Astrocyte (in vitro differentiated cells and primary cell): ENCODE measurements at regions not wholly inside any gene's neighbourhood (a gene's known extent, or its start where the extent isn't known, plus 50 kb on each side); places are given as distances from the start of the nearest gene placed in this dataset.

Source experiments
- DNase-seq: peaks from one replicate; pipeline ENCODE4 v3.0.0-alpha.2; 2010; ENCODE audit warnings: low read depth
- FAIRE-seq: peaks from 2 replicates; lab custom pipeline; 2011; peaks lifted over from hg19 to GRCh38; lab: Jason Lieb, UNC
- H2AFZ ChIP-seq: 2 replicates; pipeline ENCODE4 v1.6.0; 2012; ENCODE audit warnings: low read depth, low read length, inconsistent platforms
- H3K27ac ChIP-seq: 2 replicates; pipeline ENCODE4 v1.5.1; 2011; ENCODE audit warnings: low read depth, low read length, inconsistent platforms
- H3K27me3 ChIP-seq: 2 replicates; pipeline ENCODE4 v1.6.0; 2011; ENCODE audit warnings: low read length, inconsistent platforms; ENCODE audit not compliant: insufficient read depth
- H3K36me3 ChIP-seq: 2 replicates; pipeline ENCODE4 v1.5.1; 2011; ENCODE audit warnings: low read length, inconsistent platforms; ENCODE audit not compliant: insufficient read depth
- H3K4me1 ChIP-seq: 2 replicates; pipeline ENCODE4 v1.5.1; 2011; ENCODE audit warnings: low read length, inconsistent platforms; ENCODE audit not compliant: insufficient read depth
- H3K4me2 ChIP-seq: 2 replicates; pipeline ENCODE4 v1.6.0; 2012; ENCODE audit warnings: low read length, inconsistent platforms
- H3K4me3 ChIP-seq: 2 replicates; pipeline ENCODE4 v1.5.1; 2011; ENCODE audit warnings: low read depth, mild to moderate bottlenecking, low read length, inconsistent platforms; ENCODE audit not compliant: insufficient read depth
- H3K79me2 ChIP-seq: 2 replicates; pipeline ENCODE4 v1.6.0; 2012; ENCODE audit warnings: mild to moderate bottlenecking, low read length, inconsistent platforms; ENCODE audit not compliant: insufficient read depth
- H3K9ac ChIP-seq: 2 replicates; pipeline ENCODE4 v1.6.0; 2012; ENCODE audit warnings: mild to moderate bottlenecking, low read length, inconsistent platforms
- H3K9me3 ChIP-seq: 2 replicates; pipeline ENCODE4 v1.5.1; 2012; ENCODE audit warnings: low read depth, mild to moderate bottlenecking, low read length, inconsistent platforms; ENCODE audit not compliant: insufficient read depth
- H4K20me1 ChIP-seq: 2 replicates; pipeline ENCODE4 v1.6.0; 2012; ENCODE audit warnings: low read length, inconsistent platforms; ENCODE audit not compliant: insufficient read depth
- H3K27ac Mint-ChIP-seq: one replicate; pipeline ENCODE4 v1.8.0; 2021; ENCODE audit warnings: mild to moderate bottlenecking, mixed read lengths; ENCODE audit not compliant: unreplicated experiment
- H3K27me3 Mint-ChIP-seq: one replicate; pipeline ENCODE4 v1.8.0; 2021; ENCODE audit warnings: low read depth, mixed read lengths; ENCODE audit not compliant: unreplicated experiment
- H3K36me3 Mint-ChIP-seq: one replicate; pipeline ENCODE4 v1.8.0; 2021; ENCODE audit warnings: low read depth, mixed read lengths; ENCODE audit not compliant: unreplicated experiment
- H3K4me1 Mint-ChIP-seq: one replicate; pipeline ENCODE4 v1.8.0; 2021; ENCODE audit warnings: low read depth, mixed read lengths; ENCODE audit not compliant: unreplicated experiment
- H3K4me3 Mint-ChIP-seq: one replicate; pipeline ENCODE4 v1.8.0; 2021; ENCODE audit warnings: mild to moderate bottlenecking, moderate library complexity, mixed read lengths; ENCODE audit not compliant: unreplicated experiment
- H3K9me3 Mint-ChIP-seq: one replicate; pipeline ENCODE4 v1.8.0; 2021; ENCODE audit warnings: mild to moderate bottlenecking, mixed read lengths; ENCODE audit not compliant: unreplicated experiment
- EZH2 ChIP-seq: IDR thresholded peaks from 2 replicates; pipeline ENCODE4 v1.6.1; 2012; ENCODE audit warnings: mild to moderate bottlenecking, low read length, inconsistent platforms; ENCODE audit not compliant: insufficient read depth
- TF ChIP-seq, protein P1 (sequence below): IDR thresholded peaks from 2 replicates; pipeline ENCODE4 v1.5.1; 2011; ENCODE audit warnings: low read depth, mild to moderate bottlenecking, inconsistent platforms, low read length, moderate library complexity; ENCODE audit not compliant: insufficient read depth

DNA sequence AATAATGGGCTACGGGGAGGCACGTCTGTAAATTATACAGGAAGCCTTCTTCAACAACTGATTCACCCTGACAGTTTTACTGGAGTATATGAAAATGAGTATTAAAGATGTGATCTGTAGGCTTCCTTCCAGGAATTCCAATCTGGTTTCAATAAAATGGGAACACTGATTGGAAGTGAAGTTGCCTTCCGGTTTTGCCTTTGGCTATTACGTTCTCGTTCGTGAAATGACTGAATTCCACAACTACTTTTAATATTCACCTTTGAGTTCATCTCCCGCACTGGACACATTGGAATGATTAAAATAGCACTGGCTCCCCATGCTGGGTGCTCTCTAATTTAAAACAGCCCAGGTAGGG, 350.1 kb upstream of the MKI67 start:
- Mint-ChIP-seq H3K27me3 (peaks cover 21% of the 10 kb centered on the region), H3K4me1 (no peaks in the 10 kb centered on the region), H3K36me3 (no peaks in the 10 kb centered on the region), H3K4me3 (no peak overlapping the region), H3K27ac (no peak overlapping the region), H3K9me3 (peaks cover 4% of the 10 kb centered on the region)
- no peaks in the 10 kb centered on the region for H3K79me2 ChIP-seq
- no peaks in the 10 kb centered on the region for H3K4me1 ChIP-seq
- no peak overlapping the region for H3K9ac ChIP-seq
- TF ChIP-seq, protein P1, sequence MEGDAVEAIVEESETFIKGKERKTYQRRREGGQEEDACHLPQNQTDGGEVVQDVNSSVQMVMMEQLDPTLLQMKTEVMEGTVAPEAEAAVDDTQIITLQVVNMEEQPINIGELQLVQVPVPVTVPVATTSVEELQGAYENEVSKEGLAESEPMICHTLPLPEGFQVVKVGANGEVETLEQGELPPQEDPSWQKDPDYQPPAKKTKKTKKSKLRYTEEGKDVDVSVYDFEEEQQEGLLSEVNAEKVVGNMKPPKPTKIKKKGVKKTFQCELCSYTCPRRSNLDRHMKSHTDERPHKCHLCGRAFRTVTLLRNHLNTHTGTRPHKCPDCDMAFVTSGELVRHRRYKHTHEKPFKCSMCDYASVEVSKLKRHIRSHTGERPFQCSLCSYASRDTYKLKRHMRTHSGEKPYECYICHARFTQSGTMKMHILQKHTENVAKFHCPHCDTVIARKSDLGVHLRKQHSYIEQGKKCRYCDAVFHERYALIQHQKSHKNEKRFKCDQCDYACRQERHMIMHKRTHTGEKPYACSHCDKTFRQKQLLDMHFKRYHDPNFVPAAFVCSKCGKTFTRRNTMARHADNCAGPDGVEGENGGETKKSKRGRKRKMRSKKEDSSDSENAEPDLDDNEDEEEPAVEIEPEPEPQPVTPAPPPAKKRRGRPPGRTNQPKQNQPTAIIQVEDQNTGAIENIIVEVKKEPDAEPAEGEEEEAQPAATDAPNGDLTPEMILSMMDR: no peak
- no peak for TF ChIP-seq EZH2
- DNase-seq (no peak), FAIRE-seq (no peak)
- H3K27me3 ChIP-seq: no peaks in the 10 kb centered on the region
- H4K20me1 ChIP-seq: no peaks in the 10 kb centered on the region
- H3K9me3 ChIP-seq: peaks cover 3% of the 10 kb centered on the region
- no peak overlapping the region for H3K4me2 ChIP-seq
- no peak overlapping the region for H2AFZ ChIP-seq
- H3K36me3 ChIP-seq: no peaks in the 10 kb centered on the region
- no peak overlapping the region for H3K4me3 ChIP-seq
- no peak overlapping the region for H3K27ac ChIP-seq

DNA sequence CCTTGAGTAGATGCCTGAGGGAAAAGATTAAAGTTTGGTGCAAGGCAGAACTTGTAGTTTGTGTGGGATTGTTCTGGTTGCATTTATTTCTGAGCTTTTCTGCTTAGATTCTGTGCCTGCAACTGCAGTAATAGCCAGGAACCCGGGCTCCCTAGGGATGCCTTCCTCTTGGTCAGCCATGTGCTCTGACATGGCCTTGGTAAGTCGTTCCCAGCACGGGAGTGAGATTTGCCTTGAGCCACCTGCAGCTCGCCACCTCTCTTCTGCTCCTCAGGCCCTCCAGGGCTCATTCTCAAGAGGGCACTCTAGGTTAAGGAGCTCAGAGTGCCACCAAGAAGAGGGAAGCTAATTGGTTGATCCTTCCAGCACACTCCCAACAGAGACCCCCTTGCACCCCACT, 350.6 kb upstream of the MKI67 start:
- Histone ChIP-seq H3K27me3 (no peaks in the 10 kb centered on the region), H3K9ac (no peak overlapping the region), H3K4me1 (no peaks in the 10 kb centered on the region), H3K27ac (no peak overlapping the region), H3K79me2 (no peaks in the 10 kb centered on the region), H3K4me2 (no peak overlapping the region), H4K20me1 (no peaks in the 10 kb centered on the region), H2AFZ (no peak overlapping the region), H3K36me3 (no peaks in the 10 kb centered on the region), H3K4me3 (no peak overlapping the region), H3K9me3 (no peaks in the 10 kb centered on the region)
- peaks cover 4% of the 10 kb centered on the region for H3K9me3 Mint-ChIP-seq
- H3K27ac Mint-ChIP-seq: no peak overlapping the region
- no peak for FAIRE-seq
- DNase-seq: no peak
- no peak overlapping the region for H3K4me3 Mint-ChIP-seq
- TF ChIP-seq, protein P1: no peak
- no peak for TF ChIP-seq EZH2
- no peaks in the 10 kb centered on the region for H3K36me3 Mint-ChIP-seq
- H3K4me1 Mint-ChIP-seq: no peaks in the 10 kb centered on the region
- peaks cover 26% of the 10 kb centered on the region for H3K27me3 Mint-ChIP-seq

DNA sequence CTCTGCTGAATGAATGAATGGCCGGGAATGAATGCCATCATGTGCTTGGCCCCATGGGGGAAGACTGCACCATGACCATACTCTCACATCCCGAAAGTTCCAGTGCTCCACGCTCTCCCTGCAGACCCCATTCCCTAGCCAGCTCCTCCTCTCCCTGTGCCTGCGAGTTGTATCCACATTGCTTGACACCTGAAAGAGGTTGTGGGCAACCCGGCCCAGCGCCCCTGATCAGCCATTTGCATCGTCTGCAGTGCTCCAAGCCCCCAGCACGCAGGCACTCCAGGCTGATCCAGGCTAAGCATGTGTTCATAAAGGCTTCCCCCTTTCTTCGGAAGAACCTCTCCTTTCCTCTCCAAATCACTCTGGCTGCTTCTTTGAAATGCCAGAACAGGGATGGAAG, 354.4 kb upstream of the MKI67 start:
- peaks cover 3% of the 10 kb centered on the region for H3K9me3 ChIP-seq
- no peak overlapping the region for H3K27ac Mint-ChIP-seq
- no peak for FAIRE-seq

More for the DNA sequence above, 354.4 kb upstream of the MKI67 start:
- Histone ChIP-seq H3K27ac (no peak overlapping the region), H3K4me1 (no peaks in the 10 kb centered on the region), H3K79me2 (no peaks in the 10 kb centered on the region), H3K9ac (no peak overlapping the region), H3K4me2 (no peak overlapping the region), H3K27me3 (no peaks in the 10 kb centered on the region), H3K36me3 (no peaks in the 10 kb centered on the region), H2AFZ (no peak overlapping the region), H4K20me1 (no peaks in the 10 kb centered on the region), H3K4me3 (no peak overlapping the region)
- DNase-seq: no peak
- Mint-ChIP-seq H3K27me3 (peaks cover 21% of the 10 kb centered on the region), H3K9me3 (no peaks in the 10 kb centered on the region), H3K36me3 (no peaks in the 10 kb centered on the region), H3K4me3 (no peak overlapping the region), H3K4me1 (no peaks in the 10 kb centered on the region)
- TF ChIP-seq, protein P1: no peak
- no peak for TF ChIP-seq EZH2
